Motor neuron (in vitro differentiated cells): ENCODE measurements at regions not wholly inside any gene's neighbourhood (a gene's known extent, or its start where the extent isn't known, plus 50 kb on each side); places are given as distances from the start of the nearest gene placed in this dataset.
"Not testable (repeated sequence)": the region's sequence is repeated elsewhere in the genome, so short reads cannot be mapped to it uniquely, and the experiment has no call there.

Source experiments
- ATAC-seq, 8 experiments: fragments of 200-7000 bp; cut with Tn5 transposase; replicated peaks in 6 of 8; 2 replicates each; pipeline ENCODE4 v1.8.0; 2021; ENCODE audit warnings: mild to moderate bottlenecking in 8 of 8, moderate library complexity in 8 of 8
- H3K27ac ChIP-seq, 2 donors: fragments of 250-450 bp; sonication (Bioruptor Pico); 2 replicates each; pipeline ENCODE4 v1.9.0; 2021; ENCODE audit warnings: antibody characterized with exemption in 2 of 2, mild to moderate bottlenecking in 2 of 2, moderate library complexity in 1 of 2
- H3K4me1 ChIP-seq, 2 donors: fragments of 250-450 bp; sonication (Bioruptor Pico); replicated peaks in 1 of 2; 2 replicates each; pipeline ENCODE4 v1.6.1; 2021; ENCODE audit warnings: antibody characterized with exemption in 2 of 2, mild to moderate bottlenecking in 2 of 2, moderate library complexity in 1 of 2
- H3K4me3 ChIP-seq, 5 donors: fragments of 250-450 bp; sonication (Bioruptor Pico); 2 replicates each; pipeline ENCODE4 v1.9.0; 2021; ENCODE audit warnings: antibody characterized with exemption in 5 of 5, mild to moderate bottlenecking in 5 of 5, moderate library complexity in 4 of 5
- WGBS, 10 experiments: fragments of 450-650 bp; shearing (Covaris generic); methylation state at CpG; one replicate each; pipeline ENCODE4 v1.0.0; 2022; 5-methylcytosine and 5-hydroxymethylcytosine counted together
- in situ Hi-C, 9 experiments: fragments of 400-800 bp; cut with MboI; loops; one replicate each; pipeline ENCODE4 v1.15.0; 2021; ENCODE audit warnings: low sequenced_read_pairs in 9 of 9, low pct_unique_long_range_greater_than_20kb in 2 of 9; ENCODE audit not compliant: unreplicated experiment in 9 of 9

- no peak overlapping the region for H3K27ac ChIP-seq
- in situ Hi-C loops = no loop called here
- no peak for ATAC-seq
- 0 to 100% (median 43%) methylated on average over 1 to 3 of the region's 4 CpGs; no CpG with 5 or more reads in 6 of the 10 experiments for WGBS, 10 experiments
- H3K4me3 ChIP-seq = no peak overlapping the region
- no peaks in the 10 kb centered on the region for H3K4me1 ChIP-seq
Measured at GRCh38 chrX:144219035-144219434, 335.2 kb downstream of the UBE2NL start.

GRCh38 chrX:144231116-144231785, 347.4 kb downstream of the UBE2NL start:
- H3K4me3 ChIP-seq, ATAC-seq, H3K4me1 ChIP-seq, in situ Hi-C loops, H3K27ac ChIP-seq: not testable (repeated sequence)
- no CpG with 5 or more reads among the region's 40 CpGs for WGBS, 10 experiments

- Histone ChIP-seq H3K4me3 (no peak overlapping the region), H3K4me1 (no peaks in the 10 kb centered on the region), H3K27ac (no peak overlapping the region)
- 20 to 80% methylated on average over 1 of the region's 1 CpG; no CpG with 5 or more reads in 8 of the 10 experiments for WGBS, 10 experiments
- in situ Hi-C loops = no loop called here
- no peak for ATAC-seq
Measured at GRCh38 chrX:144253356-144253755, 369.5 kb downstream of the UBE2NL start.

GRCh38 chrX:144259054-144259453, 375.2 kb downstream of the UBE2NL start:
- no peak for ATAC-seq
- in situ Hi-C loops = no loop called here

GRCh38 chrX:144265641-144266040, 381.8 kb downstream of the UBE2NL start:
- no peak overlapping the region for H3K27ac ChIP-seq
- ATAC-seq = no peak
- WGBS, 10 experiments = no CpG with 5 or more reads among the region's 1 CpG
- in situ Hi-C loops = no loop called here
- H3K4me1 ChIP-seq = no peaks in the 10 kb centered on the region
- no peak overlapping the region for H3K4me3 ChIP-seq

More at GRCh38 chrX:144259054-144259453, 375.2 kb downstream of the UBE2NL start:
- no peak overlapping the region for H3K4me3 ChIP-seq
- H3K27ac ChIP-seq = no peak overlapping the region
- 0 to 55% (median 25%) methylated on average over 1 to 3 of the region's 3 CpGs; no CpG with 5 or more reads in 5 of the 10 experiments for WGBS, 10 experiments
- H3K4me1 ChIP-seq = no peaks in the 10 kb centered on the region

GRCh38 chrX:144275367-144275766, 391.5 kb downstream of the UBE2NL start:
- Histone ChIP-seq H3K4me3 (no peak overlapping the region), H3K27ac (no peak overlapping the region), H3K4me1 (no peaks in the 10 kb centered on the region)
- 0 to 83% (median 10%) methylated on average over 1 to 3 of the region's 3 CpGs; no CpG with 5 or more reads in 5 of the 10 experiments for WGBS, 10 experiments
- in situ Hi-C loops = no loop called here
- no peak for ATAC-seq

GRCh38 chrX:144275843-144276242, 392.0 kb downstream of the UBE2NL start:
- in situ Hi-C loops = no loop called here
- no peak for ATAC-seq
- WGBS, 10 experiments = 0 to 86% (median 0%) methylated on average over 1 to 3 of the region's 3 CpGs; no CpG with 5 or more reads in 5 of the 10 experiments
- Histone ChIP-seq H3K4me1 (no peaks in the 10 kb centered on the region), H3K27ac (no peak overlapping the region), H3K4me3 (no peak overlapping the region)

- no peaks in the 10 kb centered on the region for H3K4me1 ChIP-seq
- no peak overlapping the region for H3K4me3 ChIP-seq
- no peak overlapping the region for H3K27ac ChIP-seq
- in situ Hi-C loops = no loop called here
- no peak for ATAC-seq
- 0 to 100% (median 25%) methylated on average over 1 to 2 of the region's 2 CpGs; no CpG with 5 or more reads in 4 of the 10 experiments for WGBS, 10 experiments
Measured at GRCh38 chrX:144293229-144293628, 409.4 kb downstream of the UBE2NL start.

- in situ Hi-C loops = no loop called here
- Histone ChIP-seq H3K4me3 (no peak overlapping the region), H3K4me1 (no peaks in the 10 kb centered on the region), H3K27ac (no peak overlapping the region)
- WGBS, 10 experiments = 0 to 100% (median 79%) methylated on average over 1 of the region's 1 CpG; no CpG with 5 or more reads in 6 of the 10 experiments
- ATAC-seq = no peak
Measured at GRCh38 chrX:144295921-144296320, 412.1 kb downstream of the UBE2NL start.

GRCh38 chrX:144297221-144297620, 413.4 kb downstream of the UBE2NL start:
- 8 to 100% (median 27%) methylated on average over 1 to 2 of the region's 2 CpGs; no CpG with 5 or more reads in 6 of the 10 experiments for WGBS, 10 experiments
- in situ Hi-C loops = no loop called here
- Histone ChIP-seq H3K27ac (no peak overlapping the region), H3K4me1 (no peaks in the 10 kb centered on the region), H3K4me3 (no peak overlapping the region)
- no peak for ATAC-seq

GRCh38 chrX:144327495-144327894, 443.6 kb downstream of the UBE2NL start:
- WGBS, 10 experiments = 0 to 100% (median 64%) methylated on average over 1 to 4 of the region's 4 CpGs; no CpG with 5 or more reads in 2 of the 10 experiments
- H3K27ac ChIP-seq = no peak overlapping the region
- H3K4me1 ChIP-seq = no peaks in the 10 kb centered on the region
- no peak overlapping the region for H3K4me3 ChIP-seq
- no peak for ATAC-seq
- in situ Hi-C loops = no loop called here

- in situ Hi-C loops = no loop called here
- H3K4me1 ChIP-seq = no peaks in the 10 kb centered on the region
- no peak overlapping the region for H3K4me3 ChIP-seq
- H3K27ac ChIP-seq = no peak overlapping the region
- ATAC-seq = no peak
- 26 to 100% (median 47%) methylated on average over 1 to 4 of the region's 4 CpGs; no CpG with 5 or more reads in 6 of the 10 experiments for WGBS, 10 experiments
Measured at GRCh38 chrX:144333429-144333828, 449.6 kb downstream of the UBE2NL start.

- Histone ChIP-seq H3K4me1 (no peaks in the 10 kb centered on the region), H3K27ac (no peak overlapping the region), H3K4me3 (no peak overlapping the region)
- WGBS, 10 experiments = 0 to 95% (median 63%) methylated on average over 2 to 5 of the region's 13 CpGs; no CpG with 5 or more reads in 6 of the 10 experiments
- no peak for ATAC-seq
- in situ Hi-C loops = no loop called here
Measured at GRCh38 chrX:144334577-144334976, 450.7 kb downstream of the UBE2NL start.

GRCh38 chrX:144335402-144335801, 451.5 kb downstream of the UBE2NL start:
- no peaks in the 10 kb centered on the region for H3K4me1 ChIP-seq
- ATAC-seq = no peak
- 47 to 100% methylated on average over 2 to 3 of the region's 6 CpGs; no CpG with 5 or more reads in 8 of the 10 experiments for WGBS, 10 experiments
- in situ Hi-C loops = no loop called here
- no peak overlapping the region for H3K4me3 ChIP-seq
- H3K27ac ChIP-seq = no peak overlapping the region
